Nephron progenitor cell (in vitro differentiated cells): ENCODE measurements at regions not wholly inside any gene's neighbourhood (a gene's known extent, or its start where the extent isn't known, plus 50 kb on each side); places are given as distances from the start of the nearest gene placed in this dataset.
"Not testable (repeated sequence)": the region's sequence is repeated elsewhere in the genome, so short reads cannot be mapped to it uniquely, and the experiment has no call there.

ENCODE experiments used
- DNase-seq: peaks from one replicate; pipeline ENCODE4 v3.0.0; 2021
- H3K27ac Mint-ChIP-seq: 2 replicates; pipeline ENCODE4 v1.8.0; 2021; ENCODE audit warnings: mild to moderate bottlenecking, moderate library complexity, mixed read lengths
- H3K27me3 Mint-ChIP-seq: 2 replicates; pipeline ENCODE4 v1.8.0; 2021; ENCODE audit warnings: mild to moderate bottlenecking, low read depth, mixed read lengths; ENCODE audit not compliant: poor library complexity
- H3K36me3 Mint-ChIP-seq: 2 replicates; pipeline ENCODE4 v1.8.0; 2021; ENCODE audit warnings: low read depth, mixed read lengths
- H3K4me1 Mint-ChIP-seq: 2 replicates; pipeline ENCODE4 v1.8.0; 2021; ENCODE audit warnings: mixed read lengths
- H3K4me3 Mint-ChIP-seq: 2 replicates; pipeline ENCODE4 v1.8.0; 2021; ENCODE audit warnings: mild to moderate bottlenecking, moderate library complexity, mixed read lengths
- H3K9me3 Mint-ChIP-seq: 2 replicates; pipeline ENCODE4 v1.8.0; 2021; ENCODE audit warnings: mild to moderate bottlenecking, moderate library complexity, mixed read lengths
- CTCF ChIP-seq: fragments of 200-600 bp; sonication (generic); IDR thresholded peaks from 2 replicates; pipeline ENCODE4 v1.5.0; 2021; ENCODE audit warnings: antibody characterized with exemption

- no peak overlapping the region for H3K27ac Mint-ChIP-seq
- TF ChIP-seq CTCF, result no peak
- DNase-seq, result no peak
- no peaks in the 10 kb centered on the region for H3K4me1 Mint-ChIP-seq
- H3K4me3 Mint-ChIP-seq, result no peak overlapping the region
- no peaks in the 10 kb centered on the region for H3K27me3 Mint-ChIP-seq
- peaks cover 11% of the 10 kb centered on the region for H3K9me3 Mint-ChIP-seq
- no peaks in the 10 kb centered on the region for H3K36me3 Mint-ChIP-seq
Observed at GRCh38 chr10:22158426-22158825, 59.4 kb downstream of the EBLN1 start.

- no peak for TF ChIP-seq CTCF
- DNase-seq, result no peak
- no peaks in the 10 kb centered on the region for H3K27me3 Mint-ChIP-seq
- H3K4me1 Mint-ChIP-seq, result no peaks in the 10 kb centered on the region
- peaks cover 18% of the 10 kb centered on the region for H3K9me3 Mint-ChIP-seq
- no peak overlapping the region for H3K4me3 Mint-ChIP-seq
- no peak overlapping the region for H3K27ac Mint-ChIP-seq
- no peaks in the 10 kb centered on the region for H3K36me3 Mint-ChIP-seq
Observed at GRCh38 chr10:22156750-22157149, 61.1 kb downstream of the EBLN1 start.

GRCh38 chr10:22152403-22152802 is 65.4 kb downstream of the EBLN1 start:
- H3K4me1 Mint-ChIP-seq, result no peaks in the 10 kb centered on the region
- H3K4me3 Mint-ChIP-seq, result no peak overlapping the region
- H3K27me3 Mint-ChIP-seq, result peaks cover 1% of the 10 kb centered on the region
- TF ChIP-seq CTCF, result no peak
- H3K9me3 Mint-ChIP-seq, result peaks cover 33% of the 10 kb centered on the region
- DNase-seq, result no peak
- H3K36me3 Mint-ChIP-seq, result no peaks in the 10 kb centered on the region
- H3K27ac Mint-ChIP-seq, result no peak overlapping the region

- H3K36me3 Mint-ChIP-seq, result no peaks in the 10 kb centered on the region
- H3K4me3 Mint-ChIP-seq, result no peak overlapping the region
- H3K4me1 Mint-ChIP-seq, result no peaks in the 10 kb centered on the region
- TF ChIP-seq CTCF, result no peak
- no peak overlapping the region for H3K27ac Mint-ChIP-seq
- peaks cover 3% of the 10 kb centered on the region for H3K27me3 Mint-ChIP-seq
- no peak for DNase-seq
- peaks cover 42% of the 10 kb centered on the region for H3K9me3 Mint-ChIP-seq
Observed at GRCh38 chr10:22150842-22151241, 67.0 kb downstream of the EBLN1 start.

GRCh38 chr10:22148961-22149360 is 68.9 kb downstream of the EBLN1 start:
- Mint-ChIP-seq H3K27ac (no peak overlapping the region), H3K4me1 (no peaks in the 10 kb centered on the region), H3K36me3 (no peaks in the 10 kb centered on the region), H3K4me3 (no peak overlapping the region), H3K9me3 (peaks cover 44% of the 10 kb centered on the region), H3K27me3 (peaks cover 3% of the 10 kb centered on the region)
- no peak for DNase-seq
- TF ChIP-seq CTCF, result no peak

- H3K27ac Mint-ChIP-seq, H3K36me3 Mint-ChIP-seq, H3K4me1 Mint-ChIP-seq, DNase-seq, H3K4me3 Mint-ChIP-seq, H3K27me3 Mint-ChIP-seq: not testable (repeated sequence)
- peaks cover 24% of the 10 kb centered on the region for H3K9me3 Mint-ChIP-seq
Observed at GRCh38 chr10:22145873-22146272, 71.9 kb downstream of the EBLN1 start.
